ENCODE measurements at regions not wholly inside any gene's neighbourhood (a gene's known extent, or its start where the extent isn't known, plus 50 kb on each side); places are given as distances from the start of the nearest gene placed in this dataset.

- TF ChIP-seq ATF1 (CRISPR knock-in tag; IDR thresholded peaks at IDR 0.05) (no peak), ZNF512 (CRISPR knock-in tag; IDR thresholded peaks at IDR 0.05; ENCODE audit: borderline replicate concordance) (no peak), CTCF (IDR thresholded peaks at IDR 0.05) (no peak), ATF3 (CRISPR knock-in tag; conservative IDR thresholded peaks at IDR 0.05) (no peak), SP1 (CRISPR knock-in tag; conservative IDR thresholded peaks at IDR 0.05) (no peak)
Observed at GRCh38 chr4:125849869-125850268, 535.1 kb downstream of the FAT4 start.
